NCI-H2227 (cell line): ENCODE measurements at regions not wholly inside any gene's neighbourhood (a gene's known extent, or its start where the extent isn't known, plus 50 kb on each side); places are given as distances from the start of the nearest gene placed in this dataset.

Experiments used
- DNase-seq: peaks from one replicate; lab custom pipeline; 2025; ENCODE audit not compliant: unreplicated experiment; lab: John Stamatoyannopoulos, UW

- DNase-seq, result no peak
These were observed 92.2 kb downstream of the UNC5CL start for GRCh38 chr6:40946738-40947301.

GRCh38 chr6:40937491-40937890, 101.5 kb downstream of the UNC5CL start:
- no peak for DNase-seq

GRCh38 chr6:40936818-40937251, 102.2 kb downstream of the UNC5CL start:
- no peak for DNase-seq

GRCh38 chr6:40933864-40934263, 105.2 kb downstream of the UNC5CL start:
- DNase-seq, result no peak

GRCh38 chr6:40932953-40933352, 106.1 kb downstream of the UNC5CL start:
- DNase-seq, result no peak

- no peak for DNase-seq
These were observed 106.7 kb downstream of the UNC5CL start for GRCh38 chr6:40932366-40932765.

- DNase-seq, result no peak
These were observed 107.1 kb downstream of the UNC5CL start for GRCh38 chr6:40931931-40932330.

GRCh38 chr6:40930555-40930954, 108.5 kb downstream of the UNC5CL start:
- DNase-seq, result no peak

GRCh38 chr6:40930045-40930444, 109.0 kb downstream of the UNC5CL start:
- no peak for DNase-seq

GRCh38 chr6:40929176-40929575, 109.8 kb downstream of the UNC5CL start:
- DNase-seq, result no peak

- no peak for DNase-seq
These were observed 110.3 kb downstream of the UNC5CL start for GRCh38 chr6:40928763-40929162.

GRCh38 chr6:40928307-40928706, 110.7 kb downstream of the UNC5CL start:
- no peak for DNase-seq

GRCh38 chr6:40925341-40925740, 113.7 kb downstream of the UNC5CL start:
- no peak for DNase-seq

- DNase-seq, result no peak
These were observed 114.2 kb downstream of the UNC5CL start for GRCh38 chr6:40924839-40925238.

GRCh38 chr6:40923880-40924279, 115.1 kb downstream of the UNC5CL start:
- DNase-seq, result no peak

- no peak for DNase-seq
These were observed 115.7 kb downstream of the UNC5CL start for GRCh38 chr6:40923326-40923725.

GRCh38 chr6:40922281-40922680, 116.7 kb downstream of the UNC5CL start:
- DNase-seq, result no peak

GRCh38 chr6:40918040-40918651, 120.9 kb downstream of the UNC5CL start:
- DNase-seq, result no peak

- no peak for DNase-seq
These were observed 121.4 kb downstream of the UNC5CL start for GRCh38 chr6:40917603-40918002.

- no peak for DNase-seq
These were observed 122.2 kb downstream of the UNC5CL start for GRCh38 chr6:40916845-40917244.

- no peak for DNase-seq
These were observed 123.9 kb downstream of the UNC5CL start for GRCh38 chr6:40915165-40915564.

- no peak for DNase-seq
These were observed 125.0 kb downstream of the UNC5CL start for GRCh38 chr6:40914005-40914404.
